Iris pigment epithelial cell (primary cell): ENCODE measurements at regions not wholly inside any gene's neighbourhood (a gene's known extent, or its start where the extent isn't known, plus 50 kb on each side); places are given as distances from the start of the nearest gene placed in this dataset.
"Not testable (repeated sequence)": the region's sequence is repeated elsewhere in the genome, so short reads cannot be mapped to it uniquely, and the experiment has no call there.

Experiments
- DNase-seq: peaks from one replicate; pipeline ENCODE4 v3.0.0-alpha.2; 2011; ENCODE audit warnings: low read depth

GRCh38 chr3:194867270-194867983 is 181.7 kb downstream of the FAM43A start:
- no peak for DNase-seq

- DNase-seq: no peak
These were observed 183.1 kb downstream of the FAM43A start for GRCh38 chr3:194868831-194869230.

GRCh38 chr3:194869482-194870169 is 183.9 kb downstream of the FAM43A start:
- DNase-seq: peak; percentile 38

- DNase-seq: peak; percentile 44
These were observed 184.9 kb downstream of the FAM43A start for GRCh38 chr3:194870394-194871110.

GRCh38 chr3:194871143-194871863 is 185.6 kb downstream of the FAM43A start:
- DNase-seq: peak; percentile 92

GRCh38 chr3:194871864-194872668 is 186.4 kb downstream of the FAM43A start:
- DNase-seq: peak; percentile 46

- peak; percentile 76 for DNase-seq
These were observed 186.9 kb downstream of the FAM43A start for GRCh38 chr3:194872669-194872977.

GRCh38 chr3:194873474-194873873 is 187.8 kb downstream of the FAM43A start:
- not testable (repeated sequence) for DNase-seq

GRCh38 chr3:194874206-194874605 is 188.5 kb downstream of the FAM43A start:
- no peak for DNase-seq

- DNase-seq: no peak
These were observed 189.1 kb downstream of the FAM43A start for GRCh38 chr3:194874783-194875182.

- DNase-seq: no peak
These were observed 190.1 kb downstream of the FAM43A start for GRCh38 chr3:194875581-194876402.

- DNase-seq: no peak
These were observed 190.9 kb downstream of the FAM43A start for GRCh38 chr3:194876403-194877095.

GRCh38 chr3:194877291-194878119 is 191.8 kb downstream of the FAM43A start:
- DNase-seq: no peak

- DNase-seq: no peak
These were observed 193.6 kb downstream of the FAM43A start for GRCh38 chr3:194879126-194879877.

- peak; percentile 38 for DNase-seq
These were observed 194.6 kb downstream of the FAM43A start for GRCh38 chr3:194879991-194880939.

GRCh38 chr3:194880940-194881925 is 195.6 kb downstream of the FAM43A start:
- no peak for DNase-seq
